ENCODE measurements at regions not wholly inside any gene's neighbourhood (a gene's known extent, or its start where the extent isn't known, plus 50 kb on each side); places are given as distances from the start of the nearest gene placed in this dataset.

DNA sequence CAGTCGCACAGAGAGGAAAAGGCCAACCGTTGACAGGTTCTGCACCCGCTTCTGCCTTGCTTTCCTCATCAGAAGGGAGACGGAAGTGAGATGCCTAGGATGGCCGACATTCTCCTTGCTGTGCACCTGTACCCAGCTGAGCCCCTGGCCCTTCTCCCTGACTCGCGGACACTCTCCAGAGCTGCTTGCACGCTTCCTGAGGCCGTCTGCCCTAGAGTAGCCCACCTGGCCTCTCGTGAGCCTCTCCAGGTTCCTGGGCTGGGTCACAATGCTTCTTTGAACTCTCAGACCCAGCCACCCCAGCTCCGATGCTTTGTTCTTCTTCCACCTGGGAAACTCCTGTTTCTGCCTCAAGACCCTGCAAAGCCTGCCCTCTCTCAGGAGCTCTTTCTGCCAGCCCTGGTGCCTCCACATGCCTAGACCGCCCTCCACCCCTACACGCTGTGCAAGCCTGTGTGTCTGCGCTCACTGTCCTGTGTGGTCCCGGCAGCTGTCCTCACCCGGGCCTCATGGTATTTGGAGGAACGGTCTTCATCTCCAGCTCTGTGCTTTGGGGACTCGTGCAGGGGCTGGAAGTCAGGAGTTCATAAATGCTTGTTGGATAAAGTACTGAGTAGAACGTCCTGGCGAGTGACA is 345.4 kb upstream of the SALL3 start:
- no peaks in the 10 kb centered on the region for H3K36me3 Mint-ChIP-seq (ENCODE audit: insufficient read depth, unreplicated experiment)
- H3K27ac Mint-ChIP-seq (ENCODE audit: low read depth, unreplicated experiment): no peak overlapping the region
- peaks cover 4% of the 10 kb centered on the region for H3K4me1 Mint-ChIP-seq (ENCODE audit: insufficient read depth, unreplicated experiment)
- intact Hi-C loops (cut with micrococcal nuclease): no loop called here
- TF ChIP-seq, protein P1, sequence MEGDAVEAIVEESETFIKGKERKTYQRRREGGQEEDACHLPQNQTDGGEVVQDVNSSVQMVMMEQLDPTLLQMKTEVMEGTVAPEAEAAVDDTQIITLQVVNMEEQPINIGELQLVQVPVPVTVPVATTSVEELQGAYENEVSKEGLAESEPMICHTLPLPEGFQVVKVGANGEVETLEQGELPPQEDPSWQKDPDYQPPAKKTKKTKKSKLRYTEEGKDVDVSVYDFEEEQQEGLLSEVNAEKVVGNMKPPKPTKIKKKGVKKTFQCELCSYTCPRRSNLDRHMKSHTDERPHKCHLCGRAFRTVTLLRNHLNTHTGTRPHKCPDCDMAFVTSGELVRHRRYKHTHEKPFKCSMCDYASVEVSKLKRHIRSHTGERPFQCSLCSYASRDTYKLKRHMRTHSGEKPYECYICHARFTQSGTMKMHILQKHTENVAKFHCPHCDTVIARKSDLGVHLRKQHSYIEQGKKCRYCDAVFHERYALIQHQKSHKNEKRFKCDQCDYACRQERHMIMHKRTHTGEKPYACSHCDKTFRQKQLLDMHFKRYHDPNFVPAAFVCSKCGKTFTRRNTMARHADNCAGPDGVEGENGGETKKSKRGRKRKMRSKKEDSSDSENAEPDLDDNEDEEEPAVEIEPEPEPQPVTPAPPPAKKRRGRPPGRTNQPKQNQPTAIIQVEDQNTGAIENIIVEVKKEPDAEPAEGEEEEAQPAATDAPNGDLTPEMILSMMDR (IDR thresholded peaks at IDR 0.05; ENCODE audit: unreplicated experiment): no peak
- BruUV-seq (replicated peaks): no TSS peak
- H3K27me3 Mint-ChIP-seq (ENCODE audit: insufficient read depth, unreplicated experiment): no peaks in the 10 kb centered on the region
- DNase-seq (ENCODE audit: unreplicated experiment): no peak
- no peak overlapping the region for H3K4me3 Mint-ChIP-seq (ENCODE audit: unreplicated experiment)
- H3K9me3 Mint-ChIP-seq (ENCODE audit: unreplicated experiment): peaks cover 24% of the 10 kb centered on the region
- ChIA-PET POLR2A (no interaction called here), CTCF (no interaction called here)

DNA sequence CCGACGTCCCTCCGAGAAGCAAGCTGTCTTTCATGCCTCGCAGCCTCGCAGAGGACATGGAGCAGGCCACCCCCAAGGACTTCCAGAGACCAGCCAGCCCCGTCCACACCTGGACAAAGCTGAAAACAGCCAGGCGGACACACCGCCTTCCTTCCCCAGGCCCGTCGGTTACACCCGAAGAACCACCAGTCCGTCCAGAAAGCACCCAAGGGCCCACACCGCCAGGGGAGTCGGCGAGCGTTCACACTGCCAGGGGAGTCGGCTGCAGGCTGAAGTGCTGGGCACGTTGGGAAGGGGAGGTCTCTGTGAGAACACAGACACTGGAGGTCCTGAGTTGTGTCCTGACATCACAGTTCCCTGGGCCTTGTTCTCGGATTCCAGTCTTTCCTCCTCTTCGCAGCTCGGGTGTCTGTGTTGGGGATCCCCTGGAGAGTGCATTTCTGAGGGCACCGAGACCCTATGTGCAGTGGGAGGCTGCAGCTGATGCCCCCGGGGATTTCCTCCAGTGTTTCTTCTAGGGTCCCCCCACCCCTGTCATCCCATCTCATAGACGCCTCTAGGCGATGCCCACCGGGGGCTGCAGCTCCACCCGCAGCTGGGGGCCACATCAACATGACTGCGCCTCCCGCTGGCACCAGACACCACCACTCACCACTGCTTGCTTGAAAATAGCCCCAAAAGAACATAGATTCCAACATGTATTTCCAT is 344.4 kb upstream of the SALL3 start:
- no peaks in the 10 kb centered on the region for H3K27me3 Mint-ChIP-seq (ENCODE audit: insufficient read depth, unreplicated experiment)
- H3K9me3 Mint-ChIP-seq (ENCODE audit: unreplicated experiment): peaks cover 29% of the 10 kb centered on the region
- CTCF ChIA-PET: no interaction called here
- peaks cover 4% of the 10 kb centered on the region for H3K4me1 Mint-ChIP-seq (ENCODE audit: insufficient read depth, unreplicated experiment)
- no peaks in the 10 kb centered on the region for H3K36me3 Mint-ChIP-seq (ENCODE audit: insufficient read depth, unreplicated experiment)
- no TSS peak for BruUV-seq (replicated peaks)
- TF ChIP-seq, protein P1 (IDR thresholded peaks at IDR 0.05; ENCODE audit: unreplicated experiment): no peak
- H3K4me3 Mint-ChIP-seq (ENCODE audit: unreplicated experiment): no peak overlapping the region
- no peak for DNase-seq (ENCODE audit: unreplicated experiment)
- intact Hi-C loops (cut with micrococcal nuclease): no loop called here
- POLR2A ChIA-PET: no interaction called here
- no peak overlapping the region for H3K27ac Mint-ChIP-seq (ENCODE audit: low read depth, unreplicated experiment)

DNA sequence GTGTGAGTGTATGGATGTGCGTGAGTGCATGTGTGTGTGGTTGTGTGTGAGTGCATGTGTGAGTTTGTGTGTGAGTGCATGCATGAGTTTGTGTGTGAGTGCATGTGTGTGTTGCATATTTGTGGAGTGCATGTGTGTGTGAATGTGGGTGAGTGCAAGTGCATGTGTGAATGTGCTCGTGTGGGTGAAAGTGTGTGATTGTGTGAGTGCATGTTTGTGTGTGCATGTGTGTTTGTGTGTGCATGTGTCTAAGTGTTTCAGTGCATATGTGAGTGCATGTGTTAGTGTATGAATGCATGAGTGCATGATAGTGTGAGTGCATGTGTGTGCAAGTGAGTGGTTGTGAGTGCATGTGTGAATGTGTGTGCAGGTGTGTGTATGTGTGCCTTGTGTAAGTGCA is 343.4 kb upstream of the SALL3 start:
- intact Hi-C loops (cut with micrococcal nuclease): no loop called here
- POLR2A ChIA-PET: no interaction called here

More for the DNA sequence above, 343.4 kb upstream of the SALL3 start:
- peaks cover 22% of the 10 kb centered on the region for H3K9me3 Mint-ChIP-seq (ENCODE audit: unreplicated experiment)
- no peak overlapping the region for H3K27ac Mint-ChIP-seq (ENCODE audit: low read depth, unreplicated experiment)
- H3K4me1 Mint-ChIP-seq (ENCODE audit: insufficient read depth, unreplicated experiment): peaks cover 4% of the 10 kb centered on the region
- H3K4me3 Mint-ChIP-seq (ENCODE audit: unreplicated experiment): no peak overlapping the region
- BruUV-seq (replicated peaks): no TSS peak
- TF ChIP-seq, protein P1 (IDR thresholded peaks at IDR 0.05; ENCODE audit: unreplicated experiment): no peak
- CTCF ChIA-PET: no interaction called here
- no peaks in the 10 kb centered on the region for H3K36me3 Mint-ChIP-seq (ENCODE audit: insufficient read depth, unreplicated experiment)
- H3K27me3 Mint-ChIP-seq (ENCODE audit: insufficient read depth, unreplicated experiment): no peaks in the 10 kb centered on the region
- DNase-seq (ENCODE audit: unreplicated experiment): no peak

Data from MCF 10A (cell line).